Muscle of leg (tissue), 3 donors: ENCODE measurements at regions not wholly inside any gene's neighbourhood (a gene's known extent, or its start where the extent isn't known, plus 50 kb on each side); places are given as distances from the start of the nearest gene placed in this dataset.

Source experiments
- DNase-seq: peaks from one replicate; pipeline ENCODE4 v3.0.0; 2013
- H3K27ac ChIP-seq: one replicate; pipeline ENCODE4 v1.5.1; 2013; ENCODE audit warnings: mild to moderate bottlenecking, low read length, control low read depth
- H3K27me3 ChIP-seq: one replicate; pipeline ENCODE4 v1.6.1; 2013; ENCODE audit warnings: low read length; ENCODE audit not compliant: control insufficient read depth, insufficient read depth
- H3K36me3 ChIP-seq: one replicate; pipeline ENCODE4 v1.6.1; 2013; ENCODE audit warnings: low read length; ENCODE audit not compliant: control insufficient read depth, insufficient read depth
- H3K4me1 ChIP-seq: one replicate; pipeline ENCODE4 v1.6.1; 2013; ENCODE audit warnings: low read length; ENCODE audit not compliant: control insufficient read depth, insufficient read depth
- H3K4me3 ChIP-seq: one replicate; pipeline ENCODE4 v1.5.1; 2013; ENCODE audit warnings: low read length, control low read depth
- H3K9me3 ChIP-seq: replicated peaks from 2 replicates; pipeline ENCODE4 v1.6.1; 2013; ENCODE audit warnings: low read depth, low read length; ENCODE audit not compliant: control insufficient read depth
- WGBS: methylation state at CpG from one replicate; pipeline ENCODE4 v1.1.5; 2013; ENCODE audit warnings: missing lambda C conversion rate; ENCODE audit not compliant: insufficient coverage; 5-methylcytosine and 5-hydroxymethylcytosine counted together

DNA sequence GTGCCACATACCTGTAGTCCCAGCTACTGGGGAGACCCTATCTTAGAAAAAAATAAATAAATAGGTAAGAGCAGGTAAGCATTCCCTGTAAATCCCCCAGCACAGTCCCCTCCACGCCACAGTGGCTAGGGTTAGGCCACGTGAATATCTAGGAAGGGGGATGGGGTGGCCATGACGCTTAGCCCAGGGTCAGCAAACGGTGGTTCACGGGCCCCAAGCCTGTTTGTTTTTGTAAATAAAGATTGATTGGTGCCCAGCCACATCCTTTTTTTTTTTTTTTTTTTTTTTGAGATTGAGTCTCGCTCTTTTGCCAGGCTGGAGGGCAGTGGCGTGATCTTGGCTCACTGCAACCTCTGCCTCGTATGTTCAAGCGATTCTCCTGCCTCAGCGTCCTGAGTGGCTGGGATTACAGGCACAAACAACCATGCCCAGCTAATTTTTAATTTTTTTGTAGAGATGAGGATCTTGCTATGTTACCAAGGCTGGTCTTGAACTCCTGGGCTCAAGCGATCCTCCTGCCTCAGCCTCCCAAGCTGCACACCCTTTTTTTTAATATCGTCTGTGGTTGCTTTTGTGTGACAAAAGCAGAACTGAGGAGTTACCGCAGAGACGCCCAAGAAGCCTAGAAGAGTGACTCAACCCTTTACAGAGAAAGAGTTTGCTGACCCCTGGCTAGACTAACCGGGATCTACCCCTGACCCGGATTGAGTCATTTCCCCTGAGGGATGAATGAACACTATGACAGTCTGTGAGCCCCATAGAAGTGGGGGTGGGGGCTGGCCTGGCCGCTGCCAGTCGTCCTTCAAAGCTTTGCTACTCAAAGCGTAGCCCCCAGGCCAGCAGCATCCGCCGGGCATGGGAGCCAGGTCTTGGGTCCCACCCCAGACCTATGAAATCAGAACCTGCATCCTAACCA is 113.7 kb upstream of the NCOR2 start:
- Histone ChIP-seq H3K4me1 (peaks cover 81% of the 10 kb centered on the region), H3K27ac (peak overlapping the region; percentile 83), H3K36me3 (no peaks in the 10 kb centered on the region), H3K4me3 (no peak overlapping the region), H3K9me3 (no peaks in the 10 kb centered on the region), H3K27me3 (no peaks in the 10 kb centered on the region)
- 58% methylated on average over 7 of the region's 21 CpGs for WGBS
- DNase-seq: peak; percentile 77

DNA sequence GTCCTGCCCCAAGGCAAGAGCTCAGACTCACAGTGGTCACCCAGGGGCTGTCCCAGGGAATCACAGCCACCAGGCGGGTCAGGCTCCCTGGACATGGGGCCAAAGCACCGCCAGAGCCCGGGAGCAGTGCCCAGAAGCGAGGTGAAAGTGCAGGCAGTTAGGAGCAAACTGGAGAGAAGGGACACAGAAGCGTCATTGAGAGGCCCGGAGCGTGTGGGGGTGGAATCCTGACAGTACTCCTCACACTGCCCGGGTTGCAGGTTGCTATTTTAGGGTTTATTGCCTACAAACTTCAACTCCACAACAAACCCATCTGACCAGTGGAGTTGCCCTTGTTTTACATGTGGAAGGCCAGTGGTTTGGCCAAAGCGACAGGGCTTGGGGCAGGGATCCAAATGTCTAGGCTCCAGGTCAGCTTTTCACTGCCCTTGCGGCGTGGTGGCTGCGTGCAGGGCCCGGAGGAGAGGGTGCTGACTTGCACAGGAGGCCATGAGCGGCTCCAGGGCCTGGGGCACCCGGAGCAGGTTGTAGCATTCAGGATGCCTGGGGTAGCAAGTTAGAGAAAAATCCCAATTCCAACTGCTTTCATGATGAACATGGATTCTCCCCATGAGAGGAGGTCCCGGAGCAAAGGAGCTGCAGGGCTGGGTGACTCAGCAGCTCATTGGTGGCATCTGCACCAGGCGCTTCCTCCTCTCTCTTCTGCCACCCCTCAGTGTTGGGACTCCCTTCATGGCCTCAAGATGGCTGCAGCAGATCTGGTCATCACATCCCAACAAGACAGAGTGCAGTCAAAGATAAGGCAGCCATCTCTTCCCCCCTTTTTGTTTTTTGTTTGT is 112.3 kb upstream of the NCOR2 start:
- no peak overlapping the region for H3K27ac ChIP-seq
- peaks cover 81% of the 10 kb centered on the region for H3K4me1 ChIP-seq
- WGBS: 75% methylated on average over 10 of the region's 17 CpGs
- no peaks in the 10 kb centered on the region for H3K27me3 ChIP-seq
- H3K36me3 ChIP-seq: no peaks in the 10 kb centered on the region
- no peak for DNase-seq
- H3K9me3 ChIP-seq: no peaks in the 10 kb centered on the region
- H3K4me3 ChIP-seq: no peak overlapping the region

DNA sequence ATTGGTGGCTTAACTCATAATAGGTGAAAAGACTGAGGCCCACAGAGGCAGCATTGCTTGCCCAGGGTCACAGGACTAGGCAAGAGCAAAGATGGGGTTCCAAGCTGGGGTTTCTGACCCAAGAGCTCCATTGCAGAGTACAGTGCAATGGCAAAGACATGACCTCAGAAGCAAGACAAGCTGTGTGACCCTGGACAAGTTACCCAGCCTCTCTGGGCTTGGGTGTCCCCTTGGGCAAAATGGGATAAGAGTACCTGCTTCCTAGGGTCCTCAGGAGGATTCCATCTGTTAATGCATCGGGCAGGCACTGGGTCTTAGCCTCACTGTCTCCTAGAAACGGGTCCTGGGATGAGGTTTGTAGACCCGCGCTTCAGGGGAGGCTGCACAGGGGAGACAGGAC is 111.6 kb upstream of the NCOR2 start:
- no peak overlapping the region for H3K4me3 ChIP-seq
- no peaks in the 10 kb centered on the region for H3K9me3 ChIP-seq
- H3K27me3 ChIP-seq: no peaks in the 10 kb centered on the region
- H3K36me3 ChIP-seq: no peaks in the 10 kb centered on the region
- no peak for DNase-seq
- 57% methylated on average over 4 of the region's 4 CpGs for WGBS
- H3K27ac ChIP-seq: no peak overlapping the region
- peaks cover 82% of the 10 kb centered on the region for H3K4me1 ChIP-seq

DNA sequence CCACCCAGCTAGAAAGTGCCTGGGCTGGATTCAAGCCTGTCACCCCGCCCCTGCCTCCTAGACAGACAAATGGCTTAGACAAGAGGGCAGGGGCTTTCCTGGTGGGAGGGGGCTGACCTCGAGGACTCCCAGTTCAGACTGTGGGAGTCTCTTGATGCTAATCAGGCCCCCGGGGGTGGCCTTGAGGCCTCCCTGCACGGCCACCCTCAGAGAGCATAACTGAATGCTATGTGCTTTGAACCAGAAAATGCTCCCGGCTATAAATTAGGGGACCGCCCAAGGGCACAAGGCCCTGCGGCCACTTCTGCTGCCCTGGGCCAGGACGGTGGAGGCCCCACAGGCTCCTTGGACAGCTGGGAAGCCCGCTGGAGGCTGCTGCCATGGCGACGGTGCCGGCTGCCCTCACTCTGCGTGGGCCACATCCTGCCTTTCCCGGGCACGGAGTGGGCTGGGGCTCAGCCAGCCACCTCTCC is 111.0 kb upstream of the NCOR2 start:
- Histone ChIP-seq H3K4me1 (peaks cover 85% of the 10 kb centered on the region), H3K36me3 (no peaks in the 10 kb centered on the region), H3K4me3 (no peak overlapping the region), H3K27ac (no peak overlapping the region), H3K9me3 (no peaks in the 10 kb centered on the region), H3K27me3 (no peaks in the 10 kb centered on the region)
- 53% methylated on average over 13 of the region's 15 CpGs for WGBS
- DNase-seq: no peak

DNA sequence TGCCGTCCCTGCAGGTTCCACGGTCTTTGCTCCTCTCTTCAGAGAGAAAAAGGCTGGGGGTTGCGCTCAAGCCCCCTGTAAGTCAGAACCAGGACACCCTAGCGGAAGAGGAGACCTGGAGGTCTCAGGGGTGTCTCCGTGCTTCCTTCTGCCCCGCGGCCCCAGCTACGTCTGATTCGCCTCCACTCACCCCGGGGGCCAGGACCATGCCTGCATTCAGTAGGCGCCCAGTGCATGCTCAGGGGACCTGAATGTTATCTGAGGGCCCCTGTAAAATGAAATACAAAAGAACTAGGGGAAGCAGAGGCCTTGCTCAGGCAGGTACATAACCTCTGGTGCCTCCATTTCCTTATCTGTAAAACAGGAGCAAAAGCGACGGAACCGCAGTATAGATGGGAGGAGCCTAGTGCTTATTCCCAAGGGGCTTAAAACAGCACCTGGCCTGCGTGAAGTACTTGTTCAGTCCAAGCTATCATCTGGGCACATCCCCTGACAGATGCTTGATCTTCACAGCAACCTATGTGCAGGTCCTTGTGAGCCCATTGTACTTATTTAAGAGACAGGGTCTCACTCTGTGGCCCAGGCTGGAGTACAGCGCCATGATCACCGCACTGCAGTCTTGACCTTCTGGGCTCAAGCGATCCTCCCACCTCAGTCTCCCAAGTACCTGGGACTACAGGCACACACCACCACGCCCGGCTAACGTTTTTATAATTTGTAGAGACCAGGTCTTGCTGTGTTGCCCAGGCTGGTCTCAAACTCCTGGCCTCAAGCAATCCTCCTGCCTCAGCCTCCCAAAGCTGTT is 110.3 kb upstream of the NCOR2 start:
- 88% methylated on average over 12 of the region's 21 CpGs for WGBS
- H3K4me1 ChIP-seq: peaks cover 78% of the 10 kb centered on the region

DNA sequence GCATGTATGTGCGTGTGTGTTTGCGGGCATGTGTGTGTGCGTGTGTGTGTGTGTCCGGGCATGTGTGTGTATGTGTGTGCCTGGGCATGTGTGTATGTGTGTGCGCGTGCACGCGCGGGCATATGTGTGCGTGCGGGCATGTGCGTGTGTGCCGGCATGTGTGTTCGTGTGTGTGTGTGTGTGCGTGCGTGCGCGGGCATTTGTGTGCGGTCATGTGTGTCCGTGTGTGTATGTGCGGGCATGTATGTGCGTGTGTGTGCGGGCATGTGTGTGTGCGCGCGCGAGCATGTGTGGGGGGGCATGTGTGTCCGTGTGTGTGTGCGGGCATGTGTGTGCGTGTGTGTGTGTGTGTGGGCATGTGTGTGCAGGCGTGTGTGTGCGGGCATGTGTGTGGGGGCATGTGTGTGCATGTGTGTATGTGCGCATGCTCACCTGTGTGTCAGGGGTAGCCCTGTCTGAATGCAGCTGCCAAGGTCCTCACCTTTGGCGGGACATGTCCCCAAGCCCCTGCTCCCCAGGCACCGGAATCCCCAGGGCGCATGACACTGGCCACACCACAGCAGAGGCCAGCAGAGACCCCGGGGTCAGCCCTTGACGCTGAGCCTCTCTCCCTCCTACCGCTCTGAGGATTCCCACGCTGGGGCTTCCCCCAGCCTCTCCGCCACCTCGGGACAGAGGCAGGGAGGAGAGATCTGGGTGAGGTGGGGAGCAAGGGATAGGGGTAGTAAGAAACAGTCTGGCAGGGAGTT is 109.5 kb upstream of the NCOR2 start:
- Histone ChIP-seq H3K4me1 (peaks cover 70% of the 10 kb centered on the region), H3K4me3 (no peak overlapping the region), H3K36me3 (no peaks in the 10 kb centered on the region), H3K9me3 (no peaks in the 10 kb centered on the region), H3K27ac (no peak overlapping the region), H3K27me3 (no peaks in the 10 kb centered on the region)
- DNase-seq: no peak
- 95% methylated on average over 34 of the region's 42 CpGs for WGBS

More for the DNA sequence above, 110.3 kb upstream of the NCOR2 start:
- H3K9me3 ChIP-seq: no peaks in the 10 kb centered on the region
- no peaks in the 10 kb centered on the region for H3K36me3 ChIP-seq
- no peak overlapping the region for H3K4me3 ChIP-seq
- H3K27me3 ChIP-seq: no peaks in the 10 kb centered on the region
- H3K27ac ChIP-seq: no peak overlapping the region
- no peak for DNase-seq

DNA sequence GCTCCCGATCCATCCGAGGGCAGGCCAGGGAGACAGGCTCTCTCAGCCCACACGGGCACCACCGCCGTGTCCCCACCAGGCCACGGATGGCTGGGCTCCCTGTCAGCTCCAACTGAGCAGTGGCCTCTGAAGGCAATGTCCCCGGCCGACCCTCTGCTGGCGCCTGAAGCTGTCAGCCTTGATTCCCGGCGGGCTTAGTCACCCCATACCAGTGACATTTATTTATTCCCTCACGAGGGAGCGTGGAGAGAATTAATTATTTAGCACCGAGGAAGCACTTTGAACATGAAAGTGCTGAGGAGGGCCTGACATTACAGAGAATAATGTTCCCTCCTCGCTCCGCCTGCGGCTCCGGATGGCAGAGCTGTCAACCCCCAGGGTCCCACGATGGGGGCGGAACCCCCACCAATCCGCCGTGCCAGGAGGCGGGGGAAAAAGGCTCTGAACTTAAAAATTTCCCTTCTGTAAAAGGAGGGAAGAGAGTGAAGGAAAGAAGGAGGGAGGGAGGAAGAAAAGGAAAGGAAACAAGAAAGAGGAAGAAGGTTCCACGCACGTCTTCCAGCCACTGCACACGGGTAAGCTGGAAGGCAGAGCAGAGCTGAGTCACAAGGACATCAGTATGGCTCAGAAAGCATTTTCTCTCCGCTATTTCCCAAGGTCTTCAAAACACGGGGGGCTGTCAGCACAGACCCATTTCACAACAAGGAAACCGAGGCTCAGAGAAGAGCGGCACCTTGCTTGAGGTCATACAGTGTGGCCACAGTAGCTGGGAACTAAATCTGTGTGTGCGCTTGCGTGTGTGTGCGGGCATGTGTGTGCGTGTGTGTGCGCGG is 108.7 kb upstream of the NCOR2 start:
- Histone ChIP-seq H3K4me3 (no peak overlapping the region), H3K27ac (peak overlapping the region; percentile 20), H3K27me3 (no peaks in the 10 kb centered on the region), H3K4me1 (peaks cover 62% of the 10 kb centered on the region), H3K36me3 (no peaks in the 10 kb centered on the region), H3K9me3 (no peaks in the 10 kb centered on the region)
- WGBS: 57% methylated on average over 19 of the region's 36 CpGs
- DNase-seq: peak; percentile 68

DNA sequence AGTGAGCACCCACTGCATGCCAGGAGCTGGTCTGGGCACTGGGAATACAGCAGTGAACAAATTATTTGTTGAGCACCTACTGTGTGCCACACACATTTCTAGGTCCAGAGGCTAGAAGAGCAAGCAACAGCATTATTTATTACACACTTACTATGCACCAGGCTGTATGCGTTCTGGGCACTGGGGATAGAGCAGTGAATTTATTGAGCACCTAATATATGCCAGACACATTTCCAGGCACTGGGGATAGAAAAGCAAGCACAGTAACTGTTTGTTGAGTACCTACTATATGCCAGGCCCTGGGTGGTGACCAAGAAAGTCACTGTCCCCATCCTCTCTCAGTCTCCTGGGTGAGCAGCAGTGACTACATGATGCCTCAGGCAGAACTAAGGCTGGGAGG is 107.5 kb upstream of the NCOR2 start:
- Histone ChIP-seq H3K4me1 (peaks cover 56% of the 10 kb centered on the region), H3K27ac (peak overlapping the region; percentile 69), H3K36me3 (no peaks in the 10 kb centered on the region), H3K27me3 (no peaks in the 10 kb centered on the region), H3K4me3 (no peak overlapping the region), H3K9me3 (peaks cover 4% of the 10 kb centered on the region)
- DNase-seq: no peak
- no CpG with 5 or more reads among the region's 1 CpG for WGBS
